Glutamatergic neuron (in vitro differentiated cells): ENCODE measurements at regions not wholly inside any gene's neighbourhood (a gene's known extent, or its start where the extent isn't known, plus 50 kb on each side); places are given as distances from the start of the nearest gene placed in this dataset.

Experiments
- DNase-seq: peaks from one replicate; pipeline ENCODE4 v3.0.0; 2022
- H3K27ac Mint-ChIP-seq: one replicate; pipeline ENCODE4 v1.8.0; 2020; ENCODE audit warnings: mild to moderate bottlenecking, mixed read lengths, inconsistent platforms; ENCODE audit not compliant: unreplicated experiment
- H3K27me3 Mint-ChIP-seq: one replicate; pipeline ENCODE4 v1.8.0; 2020; ENCODE audit warnings: mild to moderate bottlenecking, moderate library complexity, mixed read lengths, inconsistent platforms; ENCODE audit not compliant: unreplicated experiment
- H3K36me3 Mint-ChIP-seq: one replicate; pipeline ENCODE4 v1.8.0; 2020; ENCODE audit warnings: mild to moderate bottlenecking, mixed read lengths, inconsistent platforms; ENCODE audit not compliant: unreplicated experiment
- H3K4me1 Mint-ChIP-seq: one replicate; pipeline ENCODE4 v1.8.0; 2020; ENCODE audit warnings: mild to moderate bottlenecking, low read depth, mixed read lengths, inconsistent platforms; ENCODE audit not compliant: unreplicated experiment
- H3K4me3 Mint-ChIP-seq: one replicate; pipeline ENCODE4 v1.8.0; 2020; ENCODE audit warnings: mild to moderate bottlenecking, mixed read lengths, inconsistent platforms; ENCODE audit not compliant: unreplicated experiment
- H3K9me3 Mint-ChIP-seq: one replicate; pipeline ENCODE4 v1.8.0; 2020; ENCODE audit warnings: mild to moderate bottlenecking, moderate library complexity, mixed read lengths, inconsistent platforms; ENCODE audit not compliant: unreplicated experiment
- TF ChIP-seq, protein P1 (sequence below): fragments of 200-600 bp; sonication (generic); IDR thresholded peaks from one replicate; pipeline ENCODE4 v1.5.0; 2021; ENCODE audit not compliant: partially characterized antibody, unreplicated experiment

DNA sequence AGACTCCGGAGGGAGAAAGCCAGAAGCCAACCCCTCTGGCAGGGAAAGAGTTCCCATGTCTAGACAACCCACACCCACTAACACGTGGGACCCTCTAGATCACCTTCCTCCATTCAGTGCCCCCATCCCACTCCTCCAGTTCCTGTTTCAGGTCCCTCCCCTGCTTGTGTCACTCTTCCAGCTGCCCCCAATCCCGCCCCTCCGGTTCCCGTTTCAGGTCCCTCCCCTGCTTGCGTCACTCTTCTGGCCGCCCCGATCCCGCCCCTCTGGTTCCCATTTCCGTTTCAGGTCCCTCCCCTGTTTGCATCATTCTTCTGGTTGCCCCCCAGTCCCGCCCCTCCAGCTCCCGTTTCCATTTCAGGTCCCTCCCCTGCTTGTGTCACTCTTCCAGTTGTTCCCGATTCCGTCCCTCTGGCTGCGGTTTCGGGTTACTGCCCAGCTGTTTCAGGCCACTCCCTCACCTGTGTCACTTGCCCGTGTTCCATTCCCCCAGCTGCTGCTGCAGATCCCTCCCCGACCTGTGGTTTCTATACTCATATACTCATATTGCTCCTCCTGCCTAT is 64.8 kb upstream of the RANBP6 start:
- H3K36me3 Mint-ChIP-seq, result no peaks in the 10 kb centered on the region
- peaks cover 2% of the 10 kb centered on the region for H3K9me3 Mint-ChIP-seq
- peak overlapping the region; percentile 76 for H3K27ac Mint-ChIP-seq
- TF ChIP-seq, protein P1, sequence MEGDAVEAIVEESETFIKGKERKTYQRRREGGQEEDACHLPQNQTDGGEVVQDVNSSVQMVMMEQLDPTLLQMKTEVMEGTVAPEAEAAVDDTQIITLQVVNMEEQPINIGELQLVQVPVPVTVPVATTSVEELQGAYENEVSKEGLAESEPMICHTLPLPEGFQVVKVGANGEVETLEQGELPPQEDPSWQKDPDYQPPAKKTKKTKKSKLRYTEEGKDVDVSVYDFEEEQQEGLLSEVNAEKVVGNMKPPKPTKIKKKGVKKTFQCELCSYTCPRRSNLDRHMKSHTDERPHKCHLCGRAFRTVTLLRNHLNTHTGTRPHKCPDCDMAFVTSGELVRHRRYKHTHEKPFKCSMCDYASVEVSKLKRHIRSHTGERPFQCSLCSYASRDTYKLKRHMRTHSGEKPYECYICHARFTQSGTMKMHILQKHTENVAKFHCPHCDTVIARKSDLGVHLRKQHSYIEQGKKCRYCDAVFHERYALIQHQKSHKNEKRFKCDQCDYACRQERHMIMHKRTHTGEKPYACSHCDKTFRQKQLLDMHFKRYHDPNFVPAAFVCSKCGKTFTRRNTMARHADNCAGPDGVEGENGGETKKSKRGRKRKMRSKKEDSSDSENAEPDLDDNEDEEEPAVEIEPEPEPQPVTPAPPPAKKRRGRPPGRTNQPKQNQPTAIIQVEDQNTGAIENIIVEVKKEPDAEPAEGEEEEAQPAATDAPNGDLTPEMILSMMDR, result no peak
- H3K4me1 Mint-ChIP-seq, result no peaks in the 10 kb centered on the region
- peak; percentile 86 for DNase-seq
- peaks cover 2% of the 10 kb centered on the region for H3K27me3 Mint-ChIP-seq
- peak overlapping the region; percentile 95 for H3K4me3 Mint-ChIP-seq

DNA sequence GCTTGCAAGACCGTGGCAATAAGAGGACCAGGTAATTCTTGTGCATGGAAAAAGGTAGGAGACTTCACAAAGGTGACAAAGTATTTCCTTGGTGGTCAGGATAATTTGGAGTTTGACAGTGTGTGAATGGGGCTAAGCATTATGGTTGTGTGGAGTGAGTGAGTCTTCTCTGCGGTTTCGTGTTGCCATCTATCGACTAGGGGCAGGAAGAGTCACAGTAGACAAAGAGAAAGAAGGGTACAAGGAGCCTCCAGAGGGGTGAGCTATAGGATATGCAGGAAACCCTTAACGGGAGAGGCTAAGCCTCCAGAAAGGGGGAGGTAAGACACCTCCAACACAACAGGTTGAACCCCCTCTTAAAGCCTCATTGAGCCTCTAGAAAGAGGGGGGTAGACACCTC is 64.0 kb upstream of the RANBP6 start:
- no peaks in the 10 kb centered on the region for H3K4me1 Mint-ChIP-seq

DNA sequence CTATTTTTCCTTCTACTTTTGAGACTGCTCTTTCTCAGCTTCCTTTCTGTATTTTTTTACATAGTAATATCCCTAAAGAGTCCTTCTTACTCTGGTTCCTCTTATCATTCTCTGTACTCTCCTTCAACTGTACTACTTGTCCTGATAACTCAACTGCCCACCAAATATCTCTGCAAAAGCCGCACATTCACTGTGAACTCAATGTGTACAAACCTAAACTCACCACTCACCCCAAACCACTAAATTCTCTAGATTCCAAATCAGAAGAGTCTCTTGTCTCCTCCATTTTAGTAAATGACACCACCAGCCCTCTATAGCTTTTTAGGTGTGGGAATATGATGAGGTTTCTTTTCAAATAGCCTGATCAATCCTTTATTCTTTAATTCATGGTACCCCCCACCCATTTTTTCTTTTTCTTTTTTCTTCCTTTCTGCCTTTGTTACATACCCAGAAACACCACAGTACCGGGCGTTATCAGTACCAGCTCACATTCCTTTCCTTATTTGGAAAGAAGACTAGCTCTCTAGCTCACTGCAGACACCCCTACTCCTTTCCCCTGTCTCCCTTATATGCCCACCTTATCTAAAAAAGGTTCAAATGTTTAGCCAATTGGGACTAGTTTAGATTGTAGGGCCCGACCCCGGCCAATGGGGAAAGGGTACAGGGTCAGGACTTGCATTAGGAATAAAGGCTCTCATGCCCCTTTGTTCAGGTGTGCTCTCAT is 63.1 kb upstream of the RANBP6 start:
- H3K4me1 Mint-ChIP-seq, result no peaks in the 10 kb centered on the region
- H3K36me3 Mint-ChIP-seq, result no peaks in the 10 kb centered on the region
- TF ChIP-seq, protein P1, result no peak
- peaks cover 2% of the 10 kb centered on the region for H3K27me3 Mint-ChIP-seq
- no peak overlapping the region for H3K4me3 Mint-ChIP-seq
- H3K27ac Mint-ChIP-seq, result no peak overlapping the region
- DNase-seq, result no peak
- peaks cover 2% of the 10 kb centered on the region for H3K9me3 Mint-ChIP-seq

More for the DNA sequence above, 64.0 kb upstream of the RANBP6 start:
- Mint-ChIP-seq H3K4me3 (peak overlapping the region; percentile 95), H3K36me3 (no peaks in the 10 kb centered on the region), H3K27ac (no peak overlapping the region), H3K27me3 (peaks cover 2% of the 10 kb centered on the region), H3K9me3 (peaks cover 2% of the 10 kb centered on the region)
- DNase-seq, result no peak
- TF ChIP-seq, protein P1, result no peak

DNA sequence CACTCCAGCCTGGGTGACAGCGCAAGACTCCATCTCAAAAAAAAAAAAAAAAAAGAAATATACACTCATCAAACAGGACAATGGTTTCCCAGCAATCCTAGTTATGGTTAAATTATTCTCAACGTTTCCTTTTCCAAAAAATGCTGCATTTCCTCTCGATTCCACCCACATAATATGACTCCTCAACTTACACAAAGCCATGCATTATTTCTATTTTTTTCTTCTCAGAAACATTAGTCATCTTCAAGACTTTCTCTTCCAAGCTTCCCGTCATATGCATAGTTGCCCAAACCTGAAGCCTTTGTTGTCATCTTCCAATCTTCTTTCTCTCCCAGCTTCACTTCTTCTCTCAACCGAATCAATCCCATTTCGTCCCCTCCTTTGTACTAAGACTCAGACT is 61.4 kb upstream of the RANBP6 start:
- Mint-ChIP-seq H3K4me3 (no peak overlapping the region), H3K27me3 (peaks cover 2% of the 10 kb centered on the region), H3K27ac (no peak overlapping the region), H3K9me3 (peaks cover 2% of the 10 kb centered on the region), H3K36me3 (no peaks in the 10 kb centered on the region), H3K4me1 (no peaks in the 10 kb centered on the region)
- TF ChIP-seq, protein P1, result no peak
- no peak for DNase-seq

DNA sequence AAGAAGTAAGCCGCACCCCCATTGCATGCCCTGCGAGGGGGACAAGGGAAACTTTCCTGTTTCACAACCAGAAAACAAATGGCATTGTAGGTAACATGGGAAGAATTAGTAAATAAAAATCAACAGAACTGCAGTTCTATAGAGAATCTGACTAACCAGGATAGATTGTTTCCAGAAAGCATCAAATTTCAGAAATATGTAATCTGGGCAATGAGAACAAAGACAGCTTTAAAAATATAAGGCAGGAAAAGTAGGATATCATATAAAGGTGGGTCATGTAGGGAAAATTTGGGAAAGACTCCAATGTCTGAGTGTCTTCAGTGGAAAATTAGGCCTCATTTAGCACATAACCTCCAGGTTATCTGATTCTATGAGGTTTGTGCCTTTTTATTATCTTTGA is 58.3 kb upstream of the RANBP6 start:
- H3K36me3 Mint-ChIP-seq, result no peaks in the 10 kb centered on the region
- H3K9me3 Mint-ChIP-seq, result no peaks in the 10 kb centered on the region
- no peak overlapping the region for H3K27ac Mint-ChIP-seq
- H3K4me1 Mint-ChIP-seq, result no peaks in the 10 kb centered on the region
- no peak overlapping the region for H3K4me3 Mint-ChIP-seq
- no peak for DNase-seq
- H3K27me3 Mint-ChIP-seq, result no peaks in the 10 kb centered on the region
- TF ChIP-seq, protein P1, result no peak
